Stimulated activated CD8-positive, alpha-beta memory T cell treated with anti-CD3 and anti-CD28 coated beads, Interleukin-2, amount 100 ng/mL, for 48 hours (primary cell): ENCODE measurements at regions not wholly inside any gene's neighbourhood (a gene's known extent, or its start where the extent isn't known, plus 50 kb on each side); places are given as distances from the start of the nearest gene placed in this dataset.

Experiments used
- DNase-seq, 2 donors: peaks; one replicate each; pipeline ENCODE4 v3.0.0-alpha.2; 2020; ENCODE audit warnings: low read depth in 2 of 2

DNA sequence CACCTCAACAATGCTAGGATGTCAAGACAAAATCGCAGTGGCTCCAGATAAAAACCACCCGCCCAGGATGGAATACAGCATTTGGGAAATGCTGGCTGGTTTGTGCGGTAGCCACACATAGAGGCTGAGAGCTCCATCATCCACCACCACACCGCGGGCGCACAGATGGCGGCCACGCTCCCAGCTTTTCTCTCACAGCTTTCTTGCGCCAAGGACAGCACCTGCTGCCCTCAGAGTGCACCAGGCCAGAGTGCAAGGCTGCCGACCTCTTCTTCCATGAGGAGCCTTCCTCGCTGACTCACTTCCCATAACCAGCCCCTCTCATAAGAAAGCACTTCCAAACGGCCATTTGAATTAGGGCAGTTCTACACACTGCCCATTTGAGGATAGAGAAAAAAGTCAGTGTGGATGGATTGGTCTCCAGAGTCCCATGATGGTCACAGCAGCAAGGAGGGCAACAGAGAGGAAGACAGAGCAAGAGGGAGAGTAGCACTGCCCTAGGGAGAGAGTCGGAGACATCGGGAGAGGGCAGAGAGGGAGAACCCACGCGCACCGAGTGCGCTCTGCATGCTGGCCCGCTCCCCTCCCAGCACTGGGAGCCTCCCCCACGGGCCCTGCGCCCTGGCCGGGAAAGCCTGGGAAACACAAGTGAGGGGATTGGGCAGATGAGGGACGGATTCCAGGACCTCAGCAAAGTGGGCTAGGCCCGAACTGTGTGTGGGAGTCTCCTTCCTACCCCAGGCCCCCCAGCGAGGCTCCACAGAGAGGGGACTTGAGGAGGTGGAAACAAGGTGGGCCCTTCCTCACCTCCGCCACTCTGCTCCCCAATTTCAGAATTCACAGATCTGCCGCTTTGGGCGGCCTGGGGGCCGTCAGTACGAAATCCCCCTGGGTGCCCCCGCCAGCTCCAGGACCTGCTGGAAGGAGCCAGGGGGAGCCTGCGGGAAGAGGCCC is 156.9 kb downstream of the USP12 start:
- DNase-seq, result no peak

DNA sequence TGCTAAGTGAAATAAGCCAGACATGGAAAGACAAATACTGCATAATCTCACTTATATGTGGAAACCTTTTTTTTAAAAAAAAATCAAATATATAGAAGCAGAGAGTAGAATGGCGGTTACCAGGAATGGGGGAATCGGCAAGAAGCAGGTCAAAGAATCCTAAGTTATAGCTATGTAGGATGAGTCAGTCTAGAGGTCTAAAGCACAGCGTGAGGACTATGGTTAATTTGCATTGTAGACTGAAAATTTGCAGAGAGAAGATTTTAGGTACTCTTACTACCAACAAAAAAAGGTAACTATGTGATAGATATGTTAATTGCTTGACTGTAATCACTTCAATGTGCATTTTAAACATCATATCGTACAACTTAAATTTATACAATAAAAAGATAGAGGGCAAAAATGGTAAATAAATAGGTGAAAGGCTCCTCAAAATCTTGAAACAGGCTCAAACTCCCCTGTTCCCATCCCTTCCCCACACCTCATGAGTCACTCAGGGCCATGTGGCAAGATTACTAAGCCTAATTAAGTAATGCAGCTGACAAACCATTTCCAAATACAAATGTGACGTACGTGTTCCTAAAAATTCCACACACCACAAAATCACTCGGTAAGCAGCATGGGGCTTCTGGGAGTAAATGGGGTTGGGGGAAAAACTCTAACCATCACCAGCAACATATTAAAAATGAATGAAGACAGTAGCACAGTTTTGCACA is 159.0 kb downstream of the USP12 start:
- DNase-seq, result no peak

DNA sequence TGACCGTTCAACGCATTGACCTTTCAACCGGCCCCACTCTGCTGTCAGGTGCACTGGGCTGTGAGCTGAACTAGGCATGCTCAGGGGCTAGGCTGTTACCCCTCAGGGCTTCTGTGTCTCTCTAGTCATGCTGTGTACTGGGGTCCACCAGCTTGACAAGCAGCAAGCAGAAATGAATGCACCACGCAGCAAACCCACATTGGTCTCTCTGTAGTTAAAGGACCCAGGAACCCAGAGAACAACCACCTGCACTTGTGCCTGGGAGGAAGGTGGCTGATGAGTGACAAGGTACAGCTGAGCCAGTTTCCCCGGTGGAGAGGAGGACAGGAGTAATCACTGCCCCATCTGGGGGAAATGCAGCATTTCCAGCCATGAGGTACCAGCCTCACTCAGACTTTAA is 159.9 kb downstream of the USP12 start:
- no peak for DNase-seq

DNA sequence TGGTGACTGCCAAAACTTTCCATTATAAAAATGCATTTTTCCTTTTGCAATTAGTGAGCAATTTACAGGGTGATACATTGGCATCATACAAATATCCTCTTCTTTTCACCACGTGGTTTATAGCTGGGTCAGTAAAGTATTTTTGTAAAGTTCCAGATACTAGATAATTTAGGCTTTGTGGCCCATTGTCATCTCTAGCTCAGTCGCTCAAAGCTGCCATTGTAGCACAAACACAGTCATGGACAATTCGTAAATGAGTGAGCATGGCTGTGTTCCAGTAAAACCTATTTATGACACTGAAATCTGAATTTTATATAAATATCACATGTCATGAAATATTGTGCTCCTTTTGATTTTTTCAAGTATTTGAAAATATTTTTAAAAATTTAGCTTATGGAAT is 162.9 kb downstream of the USP12 start:
- DNase-seq, result no peak

DNA sequence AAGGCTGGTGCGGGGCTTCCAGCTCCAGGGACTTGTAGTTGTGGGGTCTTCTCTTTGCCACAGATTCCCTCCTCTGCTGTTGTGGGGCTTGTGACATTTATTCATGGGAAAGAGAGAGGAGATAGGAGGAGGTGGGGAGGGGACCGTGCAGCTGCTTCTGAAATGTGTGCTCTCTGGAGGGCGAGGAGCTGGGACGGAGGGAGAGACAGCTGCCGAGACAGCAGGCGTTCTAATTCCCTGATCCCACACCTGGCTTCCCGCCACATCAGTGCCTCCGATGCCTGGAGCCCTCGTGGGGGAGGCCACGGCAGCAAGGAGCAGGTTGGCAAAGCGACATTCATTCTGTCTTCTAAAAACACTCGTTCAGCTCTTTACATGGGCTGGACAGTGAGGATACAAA is 164.4 kb downstream of the USP12 start:
- DNase-seq, result no peak

DNA sequence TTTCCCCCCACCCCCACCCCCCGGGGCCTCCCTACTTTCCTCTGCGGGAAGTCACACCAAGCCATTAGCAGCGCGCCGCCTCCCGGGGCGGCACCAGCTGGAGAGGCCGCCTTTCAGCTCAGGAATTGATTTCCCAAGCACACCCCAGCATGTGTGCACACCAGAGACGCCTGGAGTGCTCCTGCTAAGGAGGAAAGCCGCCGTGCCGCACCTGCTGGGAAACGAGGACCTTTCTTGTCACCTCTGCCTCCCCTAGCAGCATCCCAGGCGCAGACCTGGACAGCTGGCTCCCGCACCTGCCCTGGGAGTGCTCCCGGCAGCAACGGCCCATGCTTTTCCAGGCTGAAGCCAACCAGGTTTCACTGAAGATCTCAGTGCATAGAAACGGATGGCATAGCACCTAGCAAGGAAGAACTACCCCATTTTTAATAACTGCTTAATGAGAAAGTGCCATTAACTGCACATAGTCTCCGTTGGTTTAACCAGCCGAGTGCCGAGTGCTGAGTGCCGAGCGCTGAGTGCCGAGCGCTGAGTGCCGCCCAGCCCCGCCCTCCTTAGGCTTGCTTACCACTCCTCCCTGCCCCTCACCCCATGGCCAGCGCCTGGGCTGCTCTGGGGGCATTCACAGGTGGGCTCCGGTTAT is 165.0 kb downstream of the USP12 start:
- no peak for DNase-seq

DNA sequence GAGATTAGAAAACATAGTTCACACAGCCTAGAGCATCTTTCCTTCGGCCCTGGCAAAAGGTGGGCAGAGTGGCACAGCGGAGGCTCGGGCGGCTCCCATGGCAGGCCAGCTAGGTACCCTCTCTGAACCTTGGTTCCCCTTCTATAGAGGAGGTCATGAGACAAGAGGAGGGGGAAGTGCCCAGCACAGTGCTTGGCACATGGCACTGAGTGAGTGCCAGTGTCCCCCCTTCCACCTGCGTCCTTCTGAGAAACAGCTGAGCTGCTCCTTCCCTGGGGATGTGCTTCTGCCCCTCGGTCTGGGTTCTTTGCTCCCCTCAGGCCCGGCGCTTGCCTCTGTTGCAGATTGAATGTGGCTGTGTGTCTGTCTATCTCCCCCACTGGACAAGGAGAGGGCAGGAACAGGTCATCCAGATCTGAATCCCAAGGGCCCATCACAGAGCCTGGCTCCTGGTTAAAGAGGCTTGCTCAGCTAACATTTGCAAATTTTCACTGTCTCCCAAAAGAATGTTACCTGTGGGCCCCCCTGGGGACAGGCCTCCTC is 165.6 kb downstream of the USP12 start:
- DNase-seq, result no peak

DNA sequence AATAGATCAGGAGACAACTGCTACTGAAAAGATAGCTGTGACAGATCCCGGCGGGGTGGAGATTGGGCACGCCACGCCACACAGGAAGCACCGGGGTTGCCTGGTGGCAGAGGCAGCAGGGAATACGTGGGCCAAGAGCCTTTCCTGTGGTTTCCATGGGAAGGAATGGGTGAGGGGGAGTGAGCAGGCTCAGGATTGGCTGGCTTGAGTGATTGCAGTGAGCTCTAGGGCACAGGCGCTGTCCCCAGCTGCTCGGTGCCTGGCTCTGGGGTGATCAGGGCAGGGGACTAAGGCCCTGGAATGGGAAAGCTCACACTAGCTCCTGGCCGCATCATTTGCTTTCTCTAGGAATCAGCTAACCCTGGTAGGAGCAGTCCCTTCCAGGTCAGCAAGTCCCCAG is 166.1 kb downstream of the USP12 start:
- DNase-seq, result no peak

DNA sequence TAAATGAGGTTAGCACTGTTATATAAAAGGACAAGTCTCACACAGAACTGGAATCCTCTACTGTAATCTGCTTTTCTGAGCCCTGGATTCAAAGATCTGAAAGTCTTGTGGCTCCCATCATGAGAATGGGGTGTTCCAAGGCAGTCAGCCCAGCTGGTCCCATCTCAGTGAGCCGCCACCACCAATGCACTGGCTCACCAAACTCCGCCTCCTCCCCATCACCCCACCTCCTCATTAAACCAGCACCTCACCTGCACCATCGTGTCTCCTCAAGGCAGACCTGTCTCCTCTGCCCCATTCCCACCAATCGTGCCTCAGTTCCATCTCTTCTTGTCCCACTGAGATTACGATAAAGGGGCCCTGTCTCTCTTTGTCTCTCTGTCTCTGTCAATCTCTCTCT is 166.7 kb downstream of the USP12 start:
- DNase-seq, result no peak

DNA sequence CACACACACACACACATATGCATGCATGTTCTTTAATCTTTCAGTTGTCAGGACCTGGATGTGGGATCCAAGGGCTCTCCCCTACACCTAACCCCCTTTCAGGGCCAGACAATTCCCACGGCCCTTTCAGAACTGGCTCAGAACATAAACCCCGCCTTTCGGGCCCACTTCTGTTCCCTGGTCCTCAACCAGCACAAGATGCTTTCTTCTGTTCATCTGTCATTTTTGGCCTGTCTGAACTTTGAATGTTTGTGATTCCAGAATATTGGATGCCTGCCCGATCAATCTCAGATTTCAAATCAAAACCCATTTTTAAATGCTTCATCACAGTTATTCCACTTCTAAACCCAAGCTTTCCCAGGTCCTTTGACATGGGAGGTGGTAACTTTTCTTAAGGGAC is 167.3 kb downstream of the USP12 start:
- no peak for DNase-seq

DNA sequence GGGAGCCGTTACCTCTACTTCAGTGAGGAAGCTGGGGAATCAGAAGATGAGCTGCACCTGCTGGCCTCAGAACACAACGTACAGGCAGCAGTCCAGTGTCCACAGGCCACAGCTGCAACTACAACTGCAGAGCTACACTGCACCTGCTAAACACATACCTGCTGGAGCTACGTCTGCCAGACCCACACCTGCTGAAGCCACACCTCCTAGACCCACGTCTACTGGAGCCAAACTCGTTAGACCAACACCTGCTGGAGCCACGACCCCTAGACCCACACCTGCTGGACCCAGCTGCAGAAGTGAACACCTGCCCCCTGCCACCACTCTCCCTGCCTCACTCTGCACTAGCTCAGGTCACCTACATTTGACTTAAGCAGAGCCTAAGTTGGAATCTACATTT is 169.9 kb downstream of the USP12 start:
- DNase-seq, result no peak

DNA sequence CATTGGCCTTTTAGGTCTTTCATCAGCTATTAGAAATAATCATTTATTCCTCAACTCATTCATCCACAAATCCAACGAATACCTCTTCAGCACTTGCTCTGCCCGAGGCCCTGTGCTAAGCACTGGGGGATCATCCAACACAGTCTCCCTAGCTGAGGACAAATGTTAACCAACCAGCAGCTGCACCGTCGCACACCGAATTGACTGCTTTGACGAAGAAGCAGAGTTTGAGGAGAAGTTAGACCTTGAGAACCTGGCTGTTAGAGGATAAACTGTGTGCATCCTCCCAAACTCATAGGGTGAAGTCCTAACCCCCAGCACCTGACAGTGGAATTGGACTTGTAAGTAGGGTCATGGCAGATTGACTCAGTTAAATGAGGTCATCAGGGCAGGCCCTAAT is 170.9 kb downstream of the USP12 start:
- no peak for DNase-seq

DNA sequence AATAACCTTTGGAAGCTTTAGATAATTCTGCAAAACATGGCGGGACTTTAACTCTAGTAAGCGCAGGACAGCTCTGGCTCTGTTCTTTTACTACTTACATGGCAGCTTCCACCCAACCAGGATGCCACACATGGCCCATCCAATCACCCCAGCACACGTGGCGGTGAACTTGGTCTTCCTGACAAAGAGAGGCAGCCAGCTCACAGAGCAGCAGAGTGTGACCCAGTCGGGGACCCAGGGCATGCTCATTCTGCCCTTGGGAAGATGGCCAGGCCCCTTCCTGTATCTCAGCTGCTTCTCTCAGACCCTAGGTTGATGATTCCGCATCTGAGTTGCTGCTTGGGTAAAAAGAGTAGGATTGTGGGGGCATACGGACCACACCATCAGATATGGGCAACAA is 172.1 kb downstream of the USP12 start:
- no peak for DNase-seq

DNA sequence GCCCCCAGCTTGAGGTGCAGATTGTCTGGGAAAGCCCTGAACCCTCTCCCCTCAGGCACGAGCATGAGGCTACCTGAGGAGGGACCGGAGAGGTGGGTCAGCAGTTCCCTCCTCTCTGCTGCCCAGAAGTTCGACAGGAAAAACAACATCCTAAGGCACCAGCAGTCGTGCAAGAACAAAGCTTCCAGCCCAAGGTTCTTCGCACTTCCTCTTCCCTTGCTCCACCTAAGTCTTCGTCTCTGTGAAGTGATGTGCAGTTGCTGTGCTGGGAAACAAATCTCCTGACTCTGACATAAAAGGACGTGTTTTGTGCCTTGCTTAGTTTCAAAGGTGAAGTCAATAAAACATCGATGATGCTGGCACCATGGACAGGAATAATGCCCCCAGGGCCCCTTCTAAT is 173.3 kb downstream of the USP12 start:
- no peak for DNase-seq

DNA sequence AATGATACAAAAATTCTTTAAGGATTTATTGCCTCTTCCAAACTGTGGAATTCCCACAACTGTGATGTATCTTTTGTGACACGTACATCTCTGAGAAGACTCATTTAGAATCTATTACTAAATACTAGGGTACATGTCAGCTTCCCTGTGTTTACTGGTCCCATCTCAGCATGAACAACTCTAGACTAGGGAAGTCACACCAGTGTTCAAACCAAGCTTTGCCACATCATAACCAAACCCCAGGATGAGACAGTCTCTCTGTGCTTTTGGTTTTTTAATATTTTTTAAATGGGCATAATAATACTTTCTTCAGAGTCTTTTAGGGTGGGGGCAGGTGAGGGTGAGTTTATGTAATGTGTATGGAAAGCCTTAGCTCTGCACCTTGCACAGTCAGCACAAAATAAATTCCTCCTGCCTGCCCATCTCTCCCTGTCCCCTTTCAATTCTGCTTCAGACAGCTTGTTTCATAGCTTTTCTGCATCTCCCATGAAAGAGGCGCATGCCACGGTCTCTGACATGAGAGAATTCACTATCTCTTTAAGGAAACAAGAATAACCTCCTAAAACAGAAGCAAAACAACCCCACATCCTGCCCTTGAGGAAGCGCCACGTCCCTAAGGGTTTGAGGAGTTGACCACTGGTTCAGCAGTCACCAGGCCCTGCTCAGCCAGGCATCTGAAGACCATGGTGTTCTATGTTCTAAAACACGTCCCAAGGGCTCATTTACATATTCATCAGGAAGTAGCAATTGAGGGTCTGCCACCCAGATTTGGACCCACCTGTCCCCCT is 174.5 kb downstream of the USP12 start:
- no peak for DNase-seq

DNA sequence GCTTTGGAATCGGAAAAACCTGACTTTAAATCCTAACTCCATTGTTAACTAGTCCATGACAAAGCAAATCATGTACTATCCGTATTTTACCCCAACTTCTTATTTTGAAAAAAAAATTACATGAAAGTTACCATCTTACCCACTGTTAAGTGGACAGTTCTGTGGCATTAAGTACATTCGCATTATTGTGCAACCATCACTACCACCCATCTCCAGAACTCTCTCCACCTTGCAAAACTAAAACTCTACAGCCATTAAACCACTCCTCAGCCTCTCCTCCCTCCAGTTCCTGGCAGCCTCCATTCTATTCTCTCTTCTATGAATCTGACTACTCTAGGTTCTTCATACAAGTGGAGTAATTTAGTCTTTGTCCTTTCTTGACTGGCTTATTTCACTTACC is 176.5 kb downstream of the USP12 start:
- DNase-seq, result no peak

DNA sequence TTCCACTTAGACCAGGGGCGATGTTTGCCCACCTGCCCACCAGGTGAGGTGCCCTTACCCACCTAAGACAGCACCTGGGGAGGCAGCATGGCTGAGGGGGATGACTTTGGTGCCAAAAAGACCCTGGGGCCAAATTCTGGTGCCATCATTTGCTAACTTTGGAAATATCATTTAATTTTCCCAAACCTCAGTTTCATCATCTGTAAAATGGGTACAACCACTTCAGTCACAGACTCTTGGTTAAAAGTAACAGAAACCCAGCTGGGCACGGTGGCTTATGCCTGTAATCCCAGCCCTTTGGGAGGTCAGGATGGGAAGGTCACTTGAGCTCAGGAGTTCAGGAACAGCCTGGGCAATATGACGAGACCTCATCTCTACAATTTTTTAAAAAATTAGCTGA is 177.8 kb downstream of the USP12 start:
- no peak for DNase-seq

DNA sequence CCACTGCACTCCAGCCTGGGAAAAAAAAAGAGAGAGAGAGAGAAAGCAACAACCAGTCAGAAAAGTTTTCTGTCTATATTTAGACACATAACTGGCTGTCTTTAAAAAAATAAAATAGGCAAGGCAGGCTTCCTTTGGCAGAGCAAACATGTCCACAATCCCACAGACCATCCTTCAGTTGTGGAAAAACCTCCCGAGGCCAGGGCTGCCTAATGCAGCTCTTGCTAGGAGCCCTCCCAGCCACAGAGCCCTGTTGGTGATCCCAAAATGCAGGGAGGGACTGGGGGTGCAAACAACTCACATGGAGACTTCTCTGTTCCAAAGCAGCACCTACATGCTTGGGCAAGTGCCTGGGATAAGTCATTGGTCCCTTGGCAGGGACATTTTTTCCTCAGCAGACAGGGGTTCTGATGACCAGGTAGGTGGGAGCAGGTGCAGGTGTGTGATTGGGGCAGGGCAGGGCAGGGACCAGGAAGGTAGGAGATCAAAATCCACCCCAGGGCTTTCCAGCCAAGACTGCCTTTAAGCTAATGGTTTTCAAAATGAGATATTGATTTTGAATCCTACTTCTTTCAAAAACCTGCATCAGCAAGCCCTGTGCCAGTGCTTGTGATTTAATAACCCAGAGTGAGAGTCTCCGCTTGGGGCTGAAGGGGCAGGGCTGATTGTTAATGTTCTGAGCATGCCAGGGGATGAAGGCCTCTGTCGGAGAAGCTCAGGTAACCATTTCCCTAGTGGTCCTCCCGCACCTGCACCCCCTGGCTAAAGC is 178.5 kb downstream of the USP12 start:
- no peak for DNase-seq

DNA sequence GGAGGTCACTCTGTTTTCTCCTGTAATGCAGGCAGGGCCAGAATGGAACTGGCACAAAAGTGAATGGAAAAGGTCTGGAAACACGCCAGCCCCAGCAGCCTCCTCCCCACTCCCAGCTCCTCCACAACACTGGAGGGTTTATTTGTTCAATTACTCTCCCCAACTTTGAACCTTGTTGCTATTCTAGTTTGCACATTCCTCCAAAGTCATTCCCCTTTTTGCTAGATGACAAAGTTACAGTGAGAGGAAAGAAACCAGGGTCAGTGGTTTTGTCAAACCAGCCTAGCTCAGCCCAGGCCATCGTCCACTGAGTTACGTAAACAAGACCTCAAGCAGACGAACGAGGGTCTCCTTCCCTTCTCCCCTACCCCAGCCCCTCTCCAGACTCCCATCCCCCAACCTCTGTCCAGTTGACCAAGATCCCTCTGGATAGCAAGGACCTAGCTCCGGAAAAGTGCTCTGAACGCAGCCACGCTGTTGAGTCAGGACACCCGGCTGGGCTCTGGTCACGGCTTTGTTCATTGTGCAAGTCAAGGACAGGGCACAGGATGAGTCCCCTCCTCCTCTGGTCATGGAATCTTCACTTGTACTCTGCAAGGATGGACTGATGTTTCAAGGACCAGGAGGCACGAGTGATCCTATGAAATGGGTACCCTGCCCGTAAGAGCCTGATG is 180.0 kb downstream of the USP12 start:
- no peak for DNase-seq

DNA sequence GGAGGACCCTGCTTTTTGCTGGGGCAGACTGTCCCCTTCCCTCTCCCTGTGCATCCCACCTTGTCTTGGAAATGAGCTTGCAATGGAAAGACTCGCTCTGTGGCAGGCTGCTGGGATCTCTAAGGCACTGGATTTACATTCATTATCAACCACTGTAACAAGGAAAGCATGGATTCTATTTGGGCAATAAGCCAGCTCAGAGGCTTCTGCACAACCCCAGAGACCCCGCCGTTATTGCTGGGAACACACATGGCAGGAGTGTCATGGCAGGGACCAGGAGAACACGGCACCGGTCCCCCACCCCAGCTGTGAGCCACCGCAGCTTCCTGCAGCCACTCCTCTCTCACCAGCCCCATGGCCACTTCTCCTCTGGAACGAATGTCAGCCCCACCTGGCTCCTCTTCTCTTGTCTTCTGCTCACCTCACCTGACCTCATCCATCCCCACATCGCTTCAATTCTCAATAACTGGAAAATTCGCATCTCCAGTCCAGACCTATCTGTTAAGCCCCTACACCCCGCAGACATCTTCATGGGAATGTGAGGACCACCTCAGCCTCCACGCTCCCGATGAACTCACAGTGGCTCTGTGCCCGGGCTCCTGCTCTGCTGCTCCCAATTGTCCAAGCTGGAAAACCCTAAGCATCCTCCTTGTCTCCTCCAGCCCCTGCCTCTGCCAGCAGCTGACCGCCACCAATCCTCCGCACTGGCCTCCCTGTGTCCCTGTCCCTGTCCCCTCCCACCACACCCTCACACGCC is 181.5 kb downstream of the USP12 start:
- no peak for DNase-seq
